Glutamatergic neuron (in vitro differentiated cells): ENCODE measurements at regions not wholly inside any gene's neighbourhood (a gene's known extent, or its start where the extent isn't known, plus 50 kb on each side); places are given as distances from the start of the nearest gene placed in this dataset.
A peak's percentile ranks its signal among the peaks of the same experiment; 100 is the strongest.

ENCODE experiments used
- DNase-seq: peaks from one replicate; pipeline ENCODE4 v3.0.0; 2022
- H3K27ac Mint-ChIP-seq: one replicate; pipeline ENCODE4 v1.8.0; 2020; ENCODE audit warnings: mild to moderate bottlenecking, mixed read lengths, inconsistent platforms; ENCODE audit not compliant: unreplicated experiment
- H3K27me3 Mint-ChIP-seq: one replicate; pipeline ENCODE4 v1.8.0; 2020; ENCODE audit warnings: mild to moderate bottlenecking, moderate library complexity, mixed read lengths, inconsistent platforms; ENCODE audit not compliant: unreplicated experiment
- H3K36me3 Mint-ChIP-seq: one replicate; pipeline ENCODE4 v1.8.0; 2020; ENCODE audit warnings: mild to moderate bottlenecking, mixed read lengths, inconsistent platforms; ENCODE audit not compliant: unreplicated experiment
- H3K4me1 Mint-ChIP-seq: one replicate; pipeline ENCODE4 v1.8.0; 2020; ENCODE audit warnings: mild to moderate bottlenecking, low read depth, mixed read lengths, inconsistent platforms; ENCODE audit not compliant: unreplicated experiment
- H3K4me3 Mint-ChIP-seq: one replicate; pipeline ENCODE4 v1.8.0; 2020; ENCODE audit warnings: mild to moderate bottlenecking, mixed read lengths, inconsistent platforms; ENCODE audit not compliant: unreplicated experiment
- H3K9me3 Mint-ChIP-seq: one replicate; pipeline ENCODE4 v1.8.0; 2020; ENCODE audit warnings: mild to moderate bottlenecking, moderate library complexity, mixed read lengths, inconsistent platforms; ENCODE audit not compliant: unreplicated experiment
- TF ChIP-seq, protein P1 (sequence below): fragments of 200-600 bp; sonication (generic); IDR thresholded peaks from one replicate; pipeline ENCODE4 v1.5.0; 2021; ENCODE audit not compliant: partially characterized antibody, unreplicated experiment

GRCh38 chr10:121291823-121292222 is 306.4 kb downstream of the FGFR2 start:
- no peak for DNase-seq
- Mint-ChIP-seq H3K4me3 (no peak overlapping the region), H3K27ac (no peak overlapping the region), H3K9me3 (peaks cover 4% of the 10 kb centered on the region), H3K4me1 (peaks cover 32% of the 10 kb centered on the region), H3K27me3 (peaks cover 9% of the 10 kb centered on the region), H3K36me3 (no peaks in the 10 kb centered on the region)
- TF ChIP-seq, protein P1, sequence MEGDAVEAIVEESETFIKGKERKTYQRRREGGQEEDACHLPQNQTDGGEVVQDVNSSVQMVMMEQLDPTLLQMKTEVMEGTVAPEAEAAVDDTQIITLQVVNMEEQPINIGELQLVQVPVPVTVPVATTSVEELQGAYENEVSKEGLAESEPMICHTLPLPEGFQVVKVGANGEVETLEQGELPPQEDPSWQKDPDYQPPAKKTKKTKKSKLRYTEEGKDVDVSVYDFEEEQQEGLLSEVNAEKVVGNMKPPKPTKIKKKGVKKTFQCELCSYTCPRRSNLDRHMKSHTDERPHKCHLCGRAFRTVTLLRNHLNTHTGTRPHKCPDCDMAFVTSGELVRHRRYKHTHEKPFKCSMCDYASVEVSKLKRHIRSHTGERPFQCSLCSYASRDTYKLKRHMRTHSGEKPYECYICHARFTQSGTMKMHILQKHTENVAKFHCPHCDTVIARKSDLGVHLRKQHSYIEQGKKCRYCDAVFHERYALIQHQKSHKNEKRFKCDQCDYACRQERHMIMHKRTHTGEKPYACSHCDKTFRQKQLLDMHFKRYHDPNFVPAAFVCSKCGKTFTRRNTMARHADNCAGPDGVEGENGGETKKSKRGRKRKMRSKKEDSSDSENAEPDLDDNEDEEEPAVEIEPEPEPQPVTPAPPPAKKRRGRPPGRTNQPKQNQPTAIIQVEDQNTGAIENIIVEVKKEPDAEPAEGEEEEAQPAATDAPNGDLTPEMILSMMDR, result no peak

DNA sequence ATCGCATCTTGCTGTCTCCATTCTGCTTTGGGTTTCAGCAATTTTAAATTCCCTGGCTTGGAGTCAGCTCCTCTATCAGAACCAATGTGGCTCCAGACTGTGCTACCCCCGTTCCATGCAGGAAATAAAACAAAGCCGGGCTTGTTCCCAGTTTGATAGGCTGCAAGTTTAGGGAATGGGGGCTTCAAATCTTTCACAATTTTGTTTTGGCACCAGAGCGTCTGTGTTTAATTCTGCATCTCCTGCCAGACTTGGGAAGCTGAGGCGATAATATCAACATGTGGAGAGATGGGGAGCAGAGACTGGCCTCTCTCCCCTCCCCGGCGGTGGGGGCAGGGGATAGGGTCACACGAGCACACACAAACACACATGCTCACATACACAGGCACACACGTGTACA is 305.9 kb downstream of the FGFR2 start:
- H3K4me1 Mint-ChIP-seq, result peaks cover 34% of the 10 kb centered on the region
- H3K36me3 Mint-ChIP-seq, result no peaks in the 10 kb centered on the region
- TF ChIP-seq, protein P1, result no peak
- H3K4me3 Mint-ChIP-seq, result no peak overlapping the region
- peaks cover 5% of the 10 kb centered on the region for H3K9me3 Mint-ChIP-seq
- H3K27ac Mint-ChIP-seq, result no peak overlapping the region
- H3K27me3 Mint-ChIP-seq, result peaks cover 9% of the 10 kb centered on the region
- DNase-seq, result no peak

- Mint-ChIP-seq H3K4me3 (no peak overlapping the region), H3K27me3 (peaks cover 9% of the 10 kb centered on the region), H3K9me3 (peaks cover 5% of the 10 kb centered on the region), H3K27ac (no peak overlapping the region), H3K36me3 (no peaks in the 10 kb centered on the region), H3K4me1 (peaks cover 35% of the 10 kb centered on the region)
- no peak for DNase-seq
- TF ChIP-seq, protein P1, result no peak
These were observed 305.1 kb downstream of the FGFR2 start for GRCh38 chr10:121293110-121293509.

DNA sequence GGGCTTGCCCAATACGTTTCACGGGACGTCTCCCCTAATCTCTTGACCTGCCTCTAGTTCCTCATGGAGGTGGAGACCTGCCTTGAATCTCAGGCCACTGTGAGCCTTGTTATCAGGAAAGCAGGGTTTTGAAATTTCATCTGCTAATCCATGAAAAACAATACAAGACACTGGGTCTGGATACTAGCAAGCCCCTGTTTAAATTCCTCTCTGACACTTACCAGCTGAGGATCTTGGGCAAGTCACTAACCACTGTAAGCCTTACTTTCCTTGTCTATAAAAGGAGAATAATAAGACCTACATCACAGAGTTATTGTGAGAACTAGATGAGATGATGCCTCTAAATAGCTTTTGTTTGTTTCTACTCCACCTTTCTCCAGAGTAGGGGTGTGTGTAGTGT is 303.6 kb downstream of the FGFR2 start:
- H3K27me3 Mint-ChIP-seq, result peaks cover 11% of the 10 kb centered on the region
- peaks cover 29% of the 10 kb centered on the region for H3K4me1 Mint-ChIP-seq
- H3K9me3 Mint-ChIP-seq, result peaks cover 5% of the 10 kb centered on the region
- no peaks in the 10 kb centered on the region for H3K36me3 Mint-ChIP-seq
- H3K4me3 Mint-ChIP-seq, result no peak overlapping the region
- TF ChIP-seq, protein P1, result no peak
- H3K27ac Mint-ChIP-seq, result peak overlapping the region; percentile 4
- DNase-seq, result no peak

DNA sequence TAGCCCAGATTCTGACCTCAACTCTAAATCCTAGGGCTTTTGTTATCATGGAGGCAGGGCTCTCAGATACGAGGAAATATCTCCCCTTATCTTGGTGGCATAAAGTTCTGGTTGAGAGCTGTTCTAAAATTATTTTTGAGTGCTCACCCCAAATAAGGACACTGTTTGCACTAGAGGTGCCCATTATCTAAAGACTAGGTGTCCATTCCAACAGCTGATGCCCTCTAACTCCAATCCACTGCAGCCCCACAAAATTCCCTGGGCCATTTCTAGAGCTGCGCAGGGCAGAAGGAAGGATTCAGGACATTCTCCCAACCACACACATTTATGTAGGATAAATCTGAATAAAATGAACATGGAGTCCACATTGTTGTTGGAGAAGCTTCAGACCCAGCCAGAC is 301.9 kb downstream of the FGFR2 start:
- peaks cover 39% of the 10 kb centered on the region for H3K4me1 Mint-ChIP-seq
- H3K27ac Mint-ChIP-seq, result peak overlapping the region; percentile 39
- H3K36me3 Mint-ChIP-seq, result no peaks in the 10 kb centered on the region
- TF ChIP-seq, protein P1, result no peak
- no peak overlapping the region for H3K4me3 Mint-ChIP-seq
- no peak for DNase-seq
- peaks cover 3% of the 10 kb centered on the region for H3K9me3 Mint-ChIP-seq
- peaks cover 11% of the 10 kb centered on the region for H3K27me3 Mint-ChIP-seq
